HL-60 (cell line): ENCODE measurements at regions not wholly inside any gene's neighbourhood (a gene's known extent, or its start where the extent isn't known, plus 50 kb on each side); places are given as distances from the start of the nearest gene placed in this dataset.

Source experiments
- DNase-seq, 2 experiments: peaks; one replicate each; pipeline ENCODE4 v3.0.0-alpha.2; 2010 to 2020; ENCODE audit warnings: low read depth in 1 of 2, low spot score in 1 of 2
- H3K27ac ChIP-seq: fragments of 250-450 bp; sonication (Bioruptor Pico); replicated peaks from 2 replicates; pipeline ENCODE4 v1.5.1; 2020; ENCODE audit warnings: mild to moderate bottlenecking, moderate library complexity
- H3K27me3 ChIP-seq: fragments of 250-450 bp; sonication (Bioruptor Pico); 2 replicates; pipeline ENCODE4 v1.5.1; 2021; ENCODE audit warnings: mild to moderate bottlenecking, moderate library complexity; ENCODE audit not compliant: insufficient read depth, poor library complexity, severe bottlenecking
- H3K4me3 ChIP-seq: replicated peaks from 2 replicates; pipeline ENCODE4 v1.5.1; 2011; ENCODE audit warnings: mild to moderate bottlenecking, control low read depth, low read length; ENCODE audit not compliant: insufficient read depth
- GABPA ChIP-seq: IDR thresholded peaks from 2 replicates; pipeline ENCODE4 v1.6.1; 2012; ENCODE audit warnings: low read depth
- POLR2AphosphoS5 ChIP-seq: IDR thresholded peaks from 2 replicates; pipeline ENCODE4 v1.6.1; 2012; ENCODE audit warnings: low read depth
- SPI1 ChIP-seq: IDR thresholded peaks from 2 replicates; pipeline ENCODE4 v1.6.1; 2012; ENCODE audit warnings: low read depth, mild to moderate bottlenecking, borderline replicate concordance
- TF ChIP-seq, protein P1 (sequence below): IDR thresholded peaks from 2 replicates; pipeline ENCODE4 v1.6.1; 2012; ENCODE audit warnings: low read depth; ENCODE audit not compliant: insufficient replicate concordance
- TF ChIP-seq, protein P2 (sequence below): IDR thresholded peaks from one replicate; pipeline ENCODE4 v1.5.1; 2011; ENCODE audit warnings: low read length, control low read depth, inconsistent platforms; ENCODE audit not compliant: insufficient read depth

DNA sequence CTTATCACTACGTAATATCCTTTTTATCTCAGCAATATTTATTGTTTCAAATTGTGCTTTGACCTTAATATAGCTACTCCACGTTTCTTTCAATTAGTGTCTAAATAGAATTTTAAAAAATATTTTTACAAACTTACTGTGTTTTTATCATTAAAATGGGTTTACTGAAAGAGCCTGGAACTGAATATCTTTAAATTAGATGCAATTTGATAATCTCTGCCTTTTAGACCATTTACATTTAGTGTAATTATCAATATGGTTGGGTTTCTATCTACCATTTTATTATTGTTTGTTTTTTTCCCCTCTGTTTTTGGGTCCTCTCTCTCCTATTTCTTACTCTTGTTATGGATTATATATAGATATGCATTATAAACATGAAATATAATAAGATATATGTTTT lies 327.8 kb downstream of the IRX2 start:
- no peak for DNase-seq
- Histone ChIP-seq H3K4me3 (no peak overlapping the region), H3K27ac (no peak overlapping the region), H3K27me3 (no peaks in the 10 kb centered on the region)
- TF ChIP-seq SPI1 (no peak), POLR2AphosphoS5 (no peak), GABPA (no peak)
- TF ChIP-seq, protein P1, sequence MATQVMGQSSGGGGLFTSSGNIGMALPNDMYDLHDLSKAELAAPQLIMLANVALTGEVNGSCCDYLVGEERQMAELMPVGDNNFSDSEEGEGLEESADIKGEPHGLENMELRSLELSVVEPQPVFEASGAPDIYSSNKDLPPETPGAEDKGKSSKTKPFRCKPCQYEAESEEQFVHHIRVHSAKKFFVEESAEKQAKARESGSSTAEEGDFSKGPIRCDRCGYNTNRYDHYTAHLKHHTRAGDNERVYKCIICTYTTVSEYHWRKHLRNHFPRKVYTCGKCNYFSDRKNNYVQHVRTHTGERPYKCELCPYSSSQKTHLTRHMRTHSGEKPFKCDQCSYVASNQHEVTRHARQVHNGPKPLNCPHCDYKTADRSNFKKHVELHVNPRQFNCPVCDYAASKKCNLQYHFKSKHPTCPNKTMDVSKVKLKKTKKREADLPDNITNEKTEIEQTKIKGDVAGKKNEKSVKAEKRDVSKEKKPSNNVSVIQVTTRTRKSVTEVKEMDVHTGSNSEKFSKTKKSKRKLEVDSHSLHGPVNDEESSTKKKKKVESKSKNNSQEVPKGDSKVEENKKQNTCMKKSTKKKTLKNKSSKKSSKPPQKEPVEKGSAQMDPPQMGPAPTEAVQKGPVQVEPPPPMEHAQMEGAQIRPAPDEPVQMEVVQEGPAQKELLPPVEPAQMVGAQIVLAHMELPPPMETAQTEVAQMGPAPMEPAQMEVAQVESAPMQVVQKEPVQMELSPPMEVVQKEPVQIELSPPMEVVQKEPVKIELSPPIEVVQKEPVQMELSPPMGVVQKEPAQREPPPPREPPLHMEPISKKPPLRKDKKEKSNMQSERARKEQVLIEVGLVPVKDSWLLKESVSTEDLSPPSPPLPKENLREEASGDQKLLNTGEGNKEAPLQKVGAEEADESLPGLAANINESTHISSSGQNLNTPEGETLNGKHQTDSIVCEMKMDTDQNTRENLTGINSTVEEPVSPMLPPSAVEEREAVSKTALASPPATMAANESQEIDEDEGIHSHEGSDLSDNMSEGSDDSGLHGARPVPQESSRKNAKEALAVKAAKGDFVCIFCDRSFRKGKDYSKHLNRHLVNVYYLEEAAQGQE: no peak
- TF ChIP-seq, protein P2, sequence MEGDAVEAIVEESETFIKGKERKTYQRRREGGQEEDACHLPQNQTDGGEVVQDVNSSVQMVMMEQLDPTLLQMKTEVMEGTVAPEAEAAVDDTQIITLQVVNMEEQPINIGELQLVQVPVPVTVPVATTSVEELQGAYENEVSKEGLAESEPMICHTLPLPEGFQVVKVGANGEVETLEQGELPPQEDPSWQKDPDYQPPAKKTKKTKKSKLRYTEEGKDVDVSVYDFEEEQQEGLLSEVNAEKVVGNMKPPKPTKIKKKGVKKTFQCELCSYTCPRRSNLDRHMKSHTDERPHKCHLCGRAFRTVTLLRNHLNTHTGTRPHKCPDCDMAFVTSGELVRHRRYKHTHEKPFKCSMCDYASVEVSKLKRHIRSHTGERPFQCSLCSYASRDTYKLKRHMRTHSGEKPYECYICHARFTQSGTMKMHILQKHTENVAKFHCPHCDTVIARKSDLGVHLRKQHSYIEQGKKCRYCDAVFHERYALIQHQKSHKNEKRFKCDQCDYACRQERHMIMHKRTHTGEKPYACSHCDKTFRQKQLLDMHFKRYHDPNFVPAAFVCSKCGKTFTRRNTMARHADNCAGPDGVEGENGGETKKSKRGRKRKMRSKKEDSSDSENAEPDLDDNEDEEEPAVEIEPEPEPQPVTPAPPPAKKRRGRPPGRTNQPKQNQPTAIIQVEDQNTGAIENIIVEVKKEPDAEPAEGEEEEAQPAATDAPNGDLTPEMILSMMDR: no peak

DNA sequence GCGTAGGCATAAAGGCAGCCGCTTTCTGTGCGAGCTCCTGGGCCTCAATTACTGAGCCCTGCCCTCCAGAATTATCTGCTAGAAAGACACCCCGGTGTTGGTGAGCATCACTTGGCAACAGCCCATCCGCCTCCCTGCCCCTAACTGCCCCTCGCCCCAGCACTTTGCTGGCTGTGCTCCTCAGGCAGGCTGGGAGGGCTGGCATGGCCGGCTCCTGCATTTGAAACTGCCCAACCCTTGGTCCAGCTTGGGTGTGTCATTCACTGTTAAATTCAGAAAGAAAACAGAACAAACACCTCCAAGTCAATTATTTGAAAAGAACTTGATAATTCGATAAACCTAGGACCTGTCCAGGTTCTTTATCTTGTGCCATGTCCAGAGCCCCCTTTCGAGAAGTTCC lies 334.2 kb downstream of the IRX2 start:
- TF ChIP-seq, protein P2: no peak
- TF ChIP-seq, protein P1: no peak
- TF ChIP-seq SPI1 (no peak), GABPA (no peak), POLR2AphosphoS5 (no peak)
- Histone ChIP-seq H3K27me3 (no peaks in the 10 kb centered on the region), H3K4me3 (no peak overlapping the region), H3K27ac (no peak overlapping the region)
- DNase-seq: no peak

DNA sequence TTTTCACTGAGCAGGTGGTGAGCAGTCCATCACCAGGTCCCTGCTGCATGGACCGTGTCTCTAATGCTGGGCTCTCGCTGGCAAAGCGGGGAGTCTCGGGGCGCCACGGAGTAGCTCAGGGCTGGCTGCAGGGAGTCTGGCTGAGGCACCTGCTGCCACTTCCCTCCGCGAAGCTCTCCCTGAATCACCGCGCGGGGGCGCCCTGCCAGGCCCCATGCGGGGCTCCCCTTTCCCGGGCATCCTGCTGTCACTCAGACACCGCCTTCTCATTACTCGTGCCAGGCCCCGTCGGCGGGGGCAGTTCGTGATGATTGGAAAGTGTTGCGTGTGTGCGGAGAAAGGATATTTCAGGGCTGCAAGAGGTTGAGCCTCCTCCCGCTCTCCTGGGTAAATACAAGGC lies 335.8 kb downstream of the IRX2 start:
- Histone ChIP-seq H3K4me3 (no peak overlapping the region), H3K27me3 (no peaks in the 10 kb centered on the region), H3K27ac (no peak overlapping the region)
- TF ChIP-seq GABPA (no peak), SPI1 (no peak), POLR2AphosphoS5 (no peak)
- TF ChIP-seq, protein P1: no peak
- TF ChIP-seq, protein P2: no peak
- no peak for DNase-seq
